Right lobe of liver (tissue), 4 donors: ENCODE measurements at regions not wholly inside any gene's neighbourhood (a gene's known extent, or its start where the extent isn't known, plus 50 kb on each side); places are given as distances from the start of the nearest gene placed in this dataset.

ENCODE experiments used
- POLR2A ChIP-seq: fragments of 450-650 bp; IDR thresholded peaks from one replicate; pipeline ENCODE4 v1.6.1; 2017; ENCODE audit warnings: antibody characterized with exemption, mild to moderate bottlenecking
- TF ChIP-seq, protein P1 (sequence below), 4 donors: fragments of 200-600 bp in 3 of 4; fragments of 450-650 bp in 1 of 4; IDR thresholded peaks; one replicate each; pipeline versions ENCODE4 v1.5.1 to v1.8.0; 2016 to 2022; ENCODE audit warnings: antibody characterized with exemption in 4 of 4, mild to moderate bottlenecking in 2 of 4
- donor health status: DM: no; HTN: no; CAD: no.
- donor health status: DM: no; HTN: no; CAD: no.
- donor health status: DM: no; HTN: yes; CAD: no.

DNA sequence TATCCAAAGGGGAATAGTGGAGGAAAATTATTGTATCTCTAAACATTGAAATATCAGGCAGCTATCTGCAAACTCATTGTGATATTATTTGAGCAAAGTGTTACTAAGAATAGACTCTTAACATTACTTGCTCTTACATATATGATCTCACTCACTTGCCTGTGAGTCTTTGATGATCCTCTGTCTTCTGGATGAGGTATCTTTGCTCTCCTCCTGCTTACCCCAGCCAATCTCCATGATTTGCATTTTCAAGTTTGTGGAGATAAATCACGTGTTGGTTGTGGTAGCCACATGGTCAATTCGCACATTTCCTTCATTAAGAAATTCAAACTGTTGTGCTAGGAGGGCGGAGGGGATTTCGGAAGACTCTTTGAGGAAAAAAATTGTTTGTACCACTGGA lies 169.9 kb upstream of the S100G start:
- no peak for TF ChIP-seq POLR2A
- TF ChIP-seq, protein P1, sequence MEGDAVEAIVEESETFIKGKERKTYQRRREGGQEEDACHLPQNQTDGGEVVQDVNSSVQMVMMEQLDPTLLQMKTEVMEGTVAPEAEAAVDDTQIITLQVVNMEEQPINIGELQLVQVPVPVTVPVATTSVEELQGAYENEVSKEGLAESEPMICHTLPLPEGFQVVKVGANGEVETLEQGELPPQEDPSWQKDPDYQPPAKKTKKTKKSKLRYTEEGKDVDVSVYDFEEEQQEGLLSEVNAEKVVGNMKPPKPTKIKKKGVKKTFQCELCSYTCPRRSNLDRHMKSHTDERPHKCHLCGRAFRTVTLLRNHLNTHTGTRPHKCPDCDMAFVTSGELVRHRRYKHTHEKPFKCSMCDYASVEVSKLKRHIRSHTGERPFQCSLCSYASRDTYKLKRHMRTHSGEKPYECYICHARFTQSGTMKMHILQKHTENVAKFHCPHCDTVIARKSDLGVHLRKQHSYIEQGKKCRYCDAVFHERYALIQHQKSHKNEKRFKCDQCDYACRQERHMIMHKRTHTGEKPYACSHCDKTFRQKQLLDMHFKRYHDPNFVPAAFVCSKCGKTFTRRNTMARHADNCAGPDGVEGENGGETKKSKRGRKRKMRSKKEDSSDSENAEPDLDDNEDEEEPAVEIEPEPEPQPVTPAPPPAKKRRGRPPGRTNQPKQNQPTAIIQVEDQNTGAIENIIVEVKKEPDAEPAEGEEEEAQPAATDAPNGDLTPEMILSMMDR (IDR thresholded peaks at IDR 0.05) = no peak
